Sigmoid colon (tissue), 4 donors: ENCODE measurements at regions not wholly inside any gene's neighbourhood (a gene's known extent, or its start where the extent isn't known, plus 50 kb on each side); places are given as distances from the start of the nearest gene placed in this dataset.

ENCODE experiments used
- EP300 ChIP-seq, 4 donors: sonication (generic); formaldehyde crosslinking; IDR thresholded peaks; one replicate each; pipeline ENCODE4 v1.6.1; 2017; ENCODE audit warnings: antibody characterized with exemption in 4 of 4
- POLR2A ChIP-seq, 2 donors: fragments of 450-650 bp; IDR thresholded peaks; one replicate each; pipeline ENCODE4 v1.6.1; 2016; ENCODE audit warnings: antibody characterized with exemption in 2 of 2, mild to moderate bottlenecking in 2 of 2, moderate library complexity in 2 of 2
- POLR2AphosphoS5 ChIP-seq, 4 donors: sonication (generic); formaldehyde crosslinking; IDR thresholded peaks; one replicate each; pipeline ENCODE4 v1.6.1; 2017; ENCODE audit warnings: antibody characterized with exemption in 4 of 4
- TF ChIP-seq, protein P1 (sequence below), 4 experiments: fragments of 450-650 bp in 3 of 4; fragments of 200-600 bp in 1 of 4; IDR thresholded peaks; one replicate each; pipeline ENCODE4 v1.5.1; 2016 to 2019; ENCODE audit warnings: antibody characterized with exemption in 4 of 4, mild to moderate bottlenecking in 3 of 4, moderate library complexity in 2 of 4

DNA sequence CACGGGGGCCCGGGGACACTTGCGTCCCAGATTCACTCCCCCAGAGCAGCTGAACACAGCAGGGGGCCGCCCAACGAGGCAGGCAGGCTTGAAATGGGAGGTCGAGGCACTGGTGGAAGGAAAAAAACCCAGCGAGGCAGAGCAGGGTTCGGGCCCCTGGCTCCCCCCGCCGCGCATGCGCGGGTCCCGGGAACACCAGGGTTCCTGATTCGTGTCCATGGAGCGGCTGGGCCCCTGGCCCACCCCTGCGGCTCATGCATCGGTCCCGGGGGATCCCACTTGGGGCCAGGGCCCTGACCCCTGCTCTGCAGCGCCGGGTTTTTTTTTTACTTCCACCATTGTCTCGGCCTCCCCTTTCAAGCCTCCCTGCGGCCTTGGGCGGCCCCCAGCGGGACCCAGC, 321.5 kb downstream of the ALG10 start:
- TF ChIP-seq, protein P1, sequence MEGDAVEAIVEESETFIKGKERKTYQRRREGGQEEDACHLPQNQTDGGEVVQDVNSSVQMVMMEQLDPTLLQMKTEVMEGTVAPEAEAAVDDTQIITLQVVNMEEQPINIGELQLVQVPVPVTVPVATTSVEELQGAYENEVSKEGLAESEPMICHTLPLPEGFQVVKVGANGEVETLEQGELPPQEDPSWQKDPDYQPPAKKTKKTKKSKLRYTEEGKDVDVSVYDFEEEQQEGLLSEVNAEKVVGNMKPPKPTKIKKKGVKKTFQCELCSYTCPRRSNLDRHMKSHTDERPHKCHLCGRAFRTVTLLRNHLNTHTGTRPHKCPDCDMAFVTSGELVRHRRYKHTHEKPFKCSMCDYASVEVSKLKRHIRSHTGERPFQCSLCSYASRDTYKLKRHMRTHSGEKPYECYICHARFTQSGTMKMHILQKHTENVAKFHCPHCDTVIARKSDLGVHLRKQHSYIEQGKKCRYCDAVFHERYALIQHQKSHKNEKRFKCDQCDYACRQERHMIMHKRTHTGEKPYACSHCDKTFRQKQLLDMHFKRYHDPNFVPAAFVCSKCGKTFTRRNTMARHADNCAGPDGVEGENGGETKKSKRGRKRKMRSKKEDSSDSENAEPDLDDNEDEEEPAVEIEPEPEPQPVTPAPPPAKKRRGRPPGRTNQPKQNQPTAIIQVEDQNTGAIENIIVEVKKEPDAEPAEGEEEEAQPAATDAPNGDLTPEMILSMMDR (IDR thresholded peaks at IDR 0.05): no peak
- TF ChIP-seq POLR2A (IDR thresholded peaks at IDR 0.05): no peak
- no peak for TF ChIP-seq POLR2AphosphoS5 (IDR thresholded peaks at IDR 0.05)
- no peak for TF ChIP-seq EP300 (IDR thresholded peaks at IDR 0.05)
